CD4-positive, alpha-beta T cell (primary cell): ENCODE measurements at regions not wholly inside any gene's neighbourhood (a gene's known extent, or its start where the extent isn't known, plus 50 kb on each side); places are given as distances from the start of the nearest gene placed in this dataset.

Experiments used
- ATAC-seq: fragments of 200-7000 bp; cut with Tn5 transposase; one replicate; pipeline ENCODE4 v1.10.0; 2022; ENCODE audit warnings: mild to moderate bottlenecking; ENCODE audit not compliant: poor library complexity
- CTCF ChIA-PET: fragments of 350-600 bp; sonication (Branson Sonifier 250); formaldehyde crosslinking; loops from one replicate; lab custom pipeline; 2021; ENCODE audit warnings: antibody characterized with exemption, inconsistent platforms; lab: Charles Lee
- POLR2A ChIA-PET: fragments of 350-600 bp; sonication (Branson Sonifier 250); formaldehyde crosslinking; loops from one replicate; lab custom pipeline; 2021; ENCODE audit warnings: antibody characterized with exemption, inconsistent platforms; lab: Charles Lee
- DNase-seq, 14 experiments: peaks; one replicate each; pipeline ENCODE4 v3.0.0-alpha.2; 2013 to 2020; ENCODE audit warnings: mixed read lengths in 2 of 14
- H3K27ac ChIP-seq, 2 donors: one replicate each; pipeline versions ENCODE4 v1.5.1 to v1.7.0; 2013; ENCODE audit warnings: low read length in 2 of 2, low read depth in 1 of 2, mild to moderate bottlenecking in 1 of 2
- H3K27me3 ChIP-seq, 2 experiments: 1 replicate in 1 of 2; 2 replicates in 1 of 2; pipeline versions ENCODE4 v1.6.1 to v1.7.0; 2013; ENCODE audit warnings: low read length in 2 of 2, control low read depth in 1 of 2, mild to moderate bottlenecking in 1 of 2, moderate library complexity in 1 of 2; ENCODE audit not compliant: insufficient read depth in 2 of 2, control insufficient read depth in 1 of 2
- H3K36me3 ChIP-seq: one replicate; pipeline ENCODE4 v1.6.1; 2013; ENCODE audit warnings: low read length, control low read depth; ENCODE audit not compliant: insufficient read depth
- H3K4me1 ChIP-seq: one replicate; pipeline ENCODE4 v1.6.1; 2013; ENCODE audit warnings: low read length, control low read depth; ENCODE audit not compliant: insufficient read depth
- H3K4me3 ChIP-seq: one replicate; pipeline ENCODE4 v1.5.1; 2013; ENCODE audit warnings: mild to moderate bottlenecking, low read length, moderate library complexity
- H3K9me3 ChIP-seq, 2 experiments: 1 replicate in 1 of 2; 2 replicates in 1 of 2; pipeline versions ENCODE4 v1.6.1 to v1.7.0; 2013; ENCODE audit warnings: low read length in 2 of 2, mild to moderate bottlenecking in 2 of 2, control low read depth in 1 of 2, moderate library complexity in 1 of 2; ENCODE audit not compliant: control insufficient read depth in 1 of 2, insufficient read depth in 1 of 2
- H3K27ac Mint-ChIP-seq: one replicate; pipeline ENCODE4 v1.8.0; 2020; ENCODE audit warnings: mixed read lengths
- H3K27me3 Mint-ChIP-seq: one replicate; pipeline ENCODE4 v1.8.0; 2021; ENCODE audit warnings: mixed read lengths
- H3K36me3 Mint-ChIP-seq: one replicate; pipeline ENCODE4 v1.8.0; 2021; ENCODE audit warnings: low read depth, mixed read lengths
- H3K4me1 Mint-ChIP-seq: one replicate; pipeline ENCODE4 v1.8.0; 2021; ENCODE audit warnings: low read depth, mixed read lengths
- H3K4me3 Mint-ChIP-seq: one replicate; pipeline ENCODE4 v1.8.0; 2020; ENCODE audit warnings: mild to moderate bottlenecking, mixed read lengths
- H3K9me3 Mint-ChIP-seq: one replicate; pipeline ENCODE4 v1.8.0; 2020; ENCODE audit warnings: mixed read lengths
- intact Hi-C, 2 experiments: fragments of 100-400 bp; cut with DNase I in 1 of 2; cut with micrococcal nuclease in 1 of 2; formaldehyde crosslinking; loops; one replicate each; pipeline versions ENCODE4 v1.15.1 to v1.9.0; 2023 to 2025; cut with DNase I, micrococcal nuclease
- TF ChIP-seq, protein P1 (sequence below): fragments of 200-600 bp; IDR thresholded peaks from one replicate; pipeline ENCODE4 v1.8.0; 2022; ENCODE audit warnings: antibody characterized with exemption, mild to moderate bottlenecking

DNA sequence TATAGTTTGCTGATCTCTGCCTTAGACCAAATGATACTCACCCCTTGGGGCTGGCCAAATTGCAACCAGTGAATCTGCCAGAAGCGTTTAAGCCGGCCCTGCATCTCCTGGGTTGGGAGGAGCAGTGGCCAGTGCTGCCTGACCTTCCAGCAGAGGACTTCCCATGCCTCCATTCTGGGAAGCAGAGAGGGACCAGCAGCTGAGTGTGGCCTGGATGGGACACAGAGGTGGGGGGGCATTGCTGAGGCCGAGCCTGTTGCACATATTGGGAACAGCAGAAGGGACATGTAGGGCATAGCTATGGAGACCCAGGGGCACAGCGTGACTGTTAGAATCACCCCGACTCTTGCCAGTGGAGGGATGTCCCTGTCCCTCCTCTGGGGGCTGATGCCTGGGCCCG, 93.3 kb downstream of the CPZ start:
- POLR2A ChIA-PET: no interaction called here
- no peak for DNase-seq
- Mint-ChIP-seq H3K4me1 (no peaks in the 10 kb centered on the region), H3K4me3 (no peak overlapping the region), H3K27me3 (peaks cover 21% of the 10 kb centered on the region), H3K27ac (no peak overlapping the region), H3K36me3 (no peaks in the 10 kb centered on the region), H3K9me3 (no peaks in the 10 kb centered on the region)
- Histone ChIP-seq H3K4me3 (no peak overlapping the region), H3K27ac (no peak overlapping the region), H3K4me1 (no peaks in the 10 kb centered on the region), H3K9me3 (peaks cover 0 to 45% of the 10 kb centered on the region in 2 experiments), H3K36me3 (no peaks in the 10 kb centered on the region), H3K27me3 (no peaks in the 10 kb centered on the region)
- CTCF ChIA-PET: no interaction called here
- intact Hi-C loops: no loop called here
- ATAC-seq: no peak
- TF ChIP-seq, protein P1, sequence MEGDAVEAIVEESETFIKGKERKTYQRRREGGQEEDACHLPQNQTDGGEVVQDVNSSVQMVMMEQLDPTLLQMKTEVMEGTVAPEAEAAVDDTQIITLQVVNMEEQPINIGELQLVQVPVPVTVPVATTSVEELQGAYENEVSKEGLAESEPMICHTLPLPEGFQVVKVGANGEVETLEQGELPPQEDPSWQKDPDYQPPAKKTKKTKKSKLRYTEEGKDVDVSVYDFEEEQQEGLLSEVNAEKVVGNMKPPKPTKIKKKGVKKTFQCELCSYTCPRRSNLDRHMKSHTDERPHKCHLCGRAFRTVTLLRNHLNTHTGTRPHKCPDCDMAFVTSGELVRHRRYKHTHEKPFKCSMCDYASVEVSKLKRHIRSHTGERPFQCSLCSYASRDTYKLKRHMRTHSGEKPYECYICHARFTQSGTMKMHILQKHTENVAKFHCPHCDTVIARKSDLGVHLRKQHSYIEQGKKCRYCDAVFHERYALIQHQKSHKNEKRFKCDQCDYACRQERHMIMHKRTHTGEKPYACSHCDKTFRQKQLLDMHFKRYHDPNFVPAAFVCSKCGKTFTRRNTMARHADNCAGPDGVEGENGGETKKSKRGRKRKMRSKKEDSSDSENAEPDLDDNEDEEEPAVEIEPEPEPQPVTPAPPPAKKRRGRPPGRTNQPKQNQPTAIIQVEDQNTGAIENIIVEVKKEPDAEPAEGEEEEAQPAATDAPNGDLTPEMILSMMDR: no peak

DNA sequence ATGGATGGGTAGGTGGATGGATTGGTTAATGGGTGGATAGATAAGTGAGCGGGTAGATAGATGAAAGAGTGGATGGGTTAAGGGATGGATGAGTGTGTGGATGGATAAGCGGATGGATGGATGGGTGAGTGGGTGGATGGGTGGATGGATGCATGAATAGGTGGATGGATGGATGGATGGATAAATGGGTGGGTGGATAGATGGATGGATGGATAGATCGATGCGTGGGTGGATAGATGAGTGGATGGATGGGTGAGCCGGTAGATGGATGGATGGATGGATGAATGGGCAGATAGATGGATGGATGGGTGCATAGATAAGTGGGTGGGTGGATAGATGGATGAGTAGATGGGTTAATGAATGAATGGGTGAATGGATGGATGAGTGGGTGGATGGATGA, 90.9 kb downstream of the CPZ start:
- intact Hi-C loops: no loop called here
- TF ChIP-seq, protein P1: no peak
- H3K27ac ChIP-seq: no peak overlapping the region
- H3K9me3 ChIP-seq: peaks cover 0 to 26% of the 10 kb centered on the region in 2 experiments
- Mint-ChIP-seq H3K27ac (no peak overlapping the region), H3K4me1 (no peaks in the 10 kb centered on the region), H3K9me3 (peaks cover 4% of the 10 kb centered on the region), H3K36me3 (no peaks in the 10 kb centered on the region), H3K4me3 (no peak overlapping the region), H3K27me3 (peaks cover 24% of the 10 kb centered on the region)
- H3K36me3 ChIP-seq: no peaks in the 10 kb centered on the region
- DNase-seq: peak in 1 of 14 experiments; percentile 2
- ChIA-PET CTCF (no interaction called here), POLR2A (no interaction called here)
- H3K4me3 ChIP-seq: no peak overlapping the region
- no peaks in the 10 kb centered on the region for H3K4me1 ChIP-seq
- H3K27me3 ChIP-seq: no peaks in the 10 kb centered on the region
- no peak for ATAC-seq

DNA sequence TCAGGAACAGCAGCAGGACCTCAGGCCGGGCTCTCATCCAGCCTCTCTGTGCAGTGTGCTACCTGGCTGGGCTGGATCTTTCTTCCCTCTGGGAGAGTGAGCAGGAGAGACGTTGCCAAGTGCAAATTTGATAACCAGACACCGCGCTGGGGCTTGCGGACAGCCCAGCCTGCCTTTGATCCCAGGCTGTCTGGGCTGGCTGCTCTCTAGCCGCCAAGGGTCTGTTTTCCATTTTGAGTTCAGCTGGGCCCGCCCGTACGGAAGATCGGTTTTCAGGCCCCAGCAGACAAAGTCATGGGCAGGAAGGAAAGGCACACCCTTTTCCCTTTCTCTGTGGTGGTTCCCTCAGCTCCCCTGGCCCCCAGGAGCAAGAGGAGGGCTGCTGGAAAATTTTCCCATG, 90.2 kb downstream of the CPZ start:
- POLR2A ChIA-PET: no interaction called here
- Histone ChIP-seq H3K27ac (no peak overlapping the region), H3K4me3 (no peak overlapping the region), H3K36me3 (no peaks in the 10 kb centered on the region), H3K27me3 (no peaks in the 10 kb centered on the region), H3K9me3 (peaks cover 0 to 18% of the 10 kb centered on the region in 2 experiments), H3K4me1 (no peaks in the 10 kb centered on the region)
- Mint-ChIP-seq H3K27ac (no peak overlapping the region), H3K27me3 (peaks cover 24% of the 10 kb centered on the region), H3K9me3 (peaks cover 4% of the 10 kb centered on the region), H3K4me1 (no peaks in the 10 kb centered on the region), H3K4me3 (no peak overlapping the region), H3K36me3 (no peaks in the 10 kb centered on the region)
- intact Hi-C loops: no loop called here
- CTCF ChIA-PET: no interaction called here
- ATAC-seq (no peak), DNase-seq (no peak)
- TF ChIP-seq, protein P1: no peak
